Endothelial cell of umbilical vein (primary cell): ENCODE measurements at regions not wholly inside any gene's neighbourhood (a gene's known extent, or its start where the extent isn't known, plus 50 kb on each side); places are given as distances from the start of the nearest gene placed in this dataset.

Source experiments
- CTCF ChIP-seq, 2 donors: IDR thresholded peaks; 1 replicate in 1 of 2; 2 replicates in 1 of 2; pipeline ENCODE4 v1.5.1; 2011; ENCODE audit warnings: low read length in 2 of 2, mild to moderate bottlenecking in 2 of 2, moderate library complexity in 2 of 2, control low read depth in 1 of 2, inconsistent platforms in 1 of 2, low read depth in 1 of 2; ENCODE audit not compliant: insufficient read depth in 1 of 2; ENCODE audit errors: extremely low read depth in 1 of 2
- EZH2 ChIP-seq: IDR thresholded peaks from 2 replicates; pipeline ENCODE4 v1.6.1; 2012; ENCODE audit warnings: borderline replicate concordance, low read depth, mild to moderate bottlenecking, moderate library complexity, low read length, inconsistent platforms; ENCODE audit not compliant: severe bottlenecking
- GATA2 ChIP-seq: IDR thresholded peaks from 2 replicates; pipeline ENCODE4 v1.7.0; 2011; ENCODE audit warnings: low read depth, mild to moderate bottlenecking, moderate library complexity, mixed read lengths, low read length; ENCODE audit not compliant: insufficient read length, insufficient read depth
- JUN ChIP-seq: IDR thresholded peaks from 2 replicates; pipeline ENCODE4 v1.6.1; 2011; ENCODE audit warnings: borderline replicate concordance, low read depth; ENCODE audit not compliant: insufficient read length, insufficient read depth
- MAX ChIP-seq: IDR thresholded peaks from 2 replicates; pipeline ENCODE4 v1.6.1; 2011; ENCODE audit not compliant: insufficient read depth, insufficient read length
- MYC ChIP-seq: IDR thresholded peaks from one replicate; pipeline ENCODE4 v1.6.1; 2011; ENCODE audit warnings: mild to moderate bottlenecking, low read depth, low read length
- POLR2A ChIP-seq: IDR thresholded peaks from 2 replicates; pipeline ENCODE4 v1.6.1; 2012; ENCODE audit warnings: low read depth, mild to moderate bottlenecking, control low read depth, low read length
- POLR2AphosphoS5 ChIP-seq: IDR thresholded peaks from 2 replicates; pipeline ENCODE4 v1.6.1; 2012; ENCODE audit warnings: low read depth, mild to moderate bottlenecking, control low read depth, low read length, moderate library complexity; ENCODE audit not compliant: insufficient read depth

DNA sequence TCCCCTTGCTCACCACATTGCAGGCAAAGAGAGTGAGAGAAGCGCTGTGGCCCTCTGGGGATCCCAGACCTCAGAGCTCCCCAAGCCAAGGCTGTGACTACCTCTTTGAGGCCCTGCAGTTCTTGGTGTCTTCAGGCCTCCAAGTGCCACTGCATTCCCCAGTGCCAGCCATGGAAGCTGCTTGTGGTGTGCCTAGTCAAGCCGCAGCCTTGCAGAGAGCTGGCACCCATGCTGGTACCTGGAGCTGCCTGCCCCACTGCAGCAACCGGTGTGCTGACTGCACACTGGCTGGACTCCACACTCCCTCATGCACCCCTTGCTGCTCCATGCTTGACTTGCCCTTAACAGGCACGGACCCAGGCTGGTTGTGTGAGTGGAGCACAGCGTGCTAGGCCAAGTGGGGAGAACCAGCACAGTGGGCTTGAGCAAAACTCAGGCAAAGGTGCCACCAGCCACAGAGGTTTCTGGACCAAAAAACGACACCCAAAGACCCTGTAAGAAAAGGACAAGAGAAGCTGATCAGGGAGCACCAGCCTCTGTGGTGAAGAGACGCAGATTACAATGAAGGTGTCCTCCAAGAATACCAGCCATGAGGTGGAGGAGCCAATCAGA, 113.5 kb upstream of the TMEM18 start:
- no peak for TF ChIP-seq POLR2AphosphoS5
- TF ChIP-seq CTCF (IDR thresholded peaks at IDR 0.05; ENCODE audit: extremely low read depth in 1 of 2, insufficient read depth in 1 of 2, low read depth in 1 of 2, low read length in 2 of 2) = no peak
- TF ChIP-seq POLR2A = no peak
- TF ChIP-seq JUN = no peak
- no peak for TF ChIP-seq EZH2
- TF ChIP-seq MYC = no peak
- no peak for TF ChIP-seq MAX
- TF ChIP-seq GATA2 = no peak
